Activated T-helper 17 cell treated with anti-CD3 and anti-CD28 coated beads, Interleukin-2, amount 50 U/mL, for 72 hours (primary cell): ENCODE measurements at regions not wholly inside any gene's neighbourhood (a gene's known extent, or its start where the extent isn't known, plus 50 kb on each side); places are given as distances from the start of the nearest gene placed in this dataset.
A peak's percentile ranks its signal among the peaks of the same experiment; 100 is the strongest.

Experiments used
- ATAC-seq: fragments of 150-1000 bp; cut with Tn5 transposase; replicated peaks from 2 replicates; pipeline ENCODE4 v1.10.0; 2021; ENCODE audit warnings: mild to moderate bottlenecking, moderate library complexity
- H3K27ac Mint-ChIP-seq: one replicate; pipeline ENCODE4 v1.8.0; 2022; ENCODE audit warnings: mixed read lengths
- H3K27me3 Mint-ChIP-seq: one replicate; pipeline ENCODE4 v1.8.0; 2022; ENCODE audit warnings: mixed read lengths
- H3K36me3 Mint-ChIP-seq: one replicate; pipeline ENCODE4 v1.8.0; 2022; ENCODE audit warnings: low read depth, mild to moderate bottlenecking, mixed read lengths
- H3K4me1 Mint-ChIP-seq: one replicate; pipeline ENCODE4 v1.8.0; 2022; ENCODE audit warnings: mixed read lengths
- H3K4me3 Mint-ChIP-seq: one replicate; pipeline ENCODE4 v1.8.0; 2022; ENCODE audit warnings: mild to moderate bottlenecking, mixed read lengths
- H3K9me3 Mint-ChIP-seq: one replicate; pipeline ENCODE4 v1.8.0; 2022; ENCODE audit warnings: mixed read lengths

DNA sequence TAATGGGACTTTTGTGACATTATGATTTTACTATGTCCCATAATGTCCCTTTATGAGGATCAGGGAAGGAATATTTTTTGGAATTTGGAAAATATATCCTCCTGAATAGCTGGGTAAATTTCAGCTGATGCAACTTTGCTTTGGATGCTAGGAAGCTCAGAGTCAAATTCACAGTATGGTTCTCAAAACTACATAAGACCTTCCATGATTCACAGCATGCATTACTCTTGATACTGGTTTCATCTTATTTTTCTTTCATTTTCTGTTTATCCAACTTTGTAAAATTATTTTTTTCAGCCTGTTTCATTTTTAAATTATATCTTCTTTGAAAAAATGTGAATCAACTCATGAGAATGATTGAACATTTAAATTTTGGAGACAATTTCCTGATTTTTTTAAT lies 160.2 kb downstream of the ATP6V1G3 start:
- no peaks in the 10 kb centered on the region for H3K36me3 Mint-ChIP-seq
- ATAC-seq: no peak
- peaks cover 4% of the 10 kb centered on the region for H3K4me1 Mint-ChIP-seq
- H3K27me3 Mint-ChIP-seq: no peaks in the 10 kb centered on the region
- peaks cover 7% of the 10 kb centered on the region for H3K9me3 Mint-ChIP-seq
- H3K4me3 Mint-ChIP-seq: no peak overlapping the region
- H3K27ac Mint-ChIP-seq: no peak overlapping the region

DNA sequence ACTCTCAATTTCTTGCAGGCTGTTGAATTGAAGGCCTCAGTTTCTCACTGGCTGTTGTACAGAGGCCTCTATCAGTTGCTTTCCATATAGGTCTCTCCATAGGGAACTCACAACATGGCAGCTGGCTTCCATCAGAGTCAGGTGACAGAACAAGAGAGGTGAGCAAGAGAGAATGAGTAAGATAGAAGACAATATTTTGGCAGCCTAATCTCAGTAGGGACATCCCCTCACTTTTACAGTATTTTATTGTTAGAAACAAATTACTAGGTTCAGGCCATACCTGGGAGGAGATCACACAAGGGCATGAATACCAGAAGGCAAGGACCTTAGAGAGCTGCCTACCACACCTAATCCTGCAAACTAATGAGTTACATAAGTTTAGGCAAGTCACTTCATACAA lies 162.8 kb downstream of the ATP6V1G3 start:
- Mint-ChIP-seq H3K4me1 (peaks cover 4% of the 10 kb centered on the region), H3K27ac (no peak overlapping the region), H3K9me3 (peaks cover 7% of the 10 kb centered on the region), H3K36me3 (no peaks in the 10 kb centered on the region), H3K27me3 (no peaks in the 10 kb centered on the region), H3K4me3 (no peak overlapping the region)
- peak; percentile 47 for ATAC-seq

DNA sequence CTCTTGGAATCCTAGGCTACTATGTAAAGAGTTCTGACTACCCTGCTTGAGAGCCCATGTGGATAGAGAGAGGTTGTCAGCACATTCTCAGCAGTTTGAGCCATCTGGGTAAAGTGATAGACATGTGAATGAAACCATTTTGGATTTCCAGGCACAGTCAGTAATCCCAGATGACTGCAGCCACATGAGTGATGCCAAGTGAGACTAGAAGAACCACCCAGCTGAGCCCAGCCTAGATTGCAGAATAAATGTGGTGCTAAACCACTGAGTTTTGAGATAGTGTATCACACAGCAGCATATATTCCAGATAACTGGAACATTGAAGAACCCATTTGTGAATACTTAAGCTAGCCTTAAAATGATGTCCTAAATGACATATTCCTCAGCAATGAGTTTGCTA lies 166.2 kb downstream of the ATP6V1G3 start:
- Mint-ChIP-seq H3K4me3 (no peak overlapping the region), H3K36me3 (no peaks in the 10 kb centered on the region), H3K27ac (no peak overlapping the region), H3K9me3 (peaks cover 12% of the 10 kb centered on the region), H3K4me1 (peaks cover 4% of the 10 kb centered on the region), H3K27me3 (peaks cover 3% of the 10 kb centered on the region)
- no peak for ATAC-seq

DNA sequence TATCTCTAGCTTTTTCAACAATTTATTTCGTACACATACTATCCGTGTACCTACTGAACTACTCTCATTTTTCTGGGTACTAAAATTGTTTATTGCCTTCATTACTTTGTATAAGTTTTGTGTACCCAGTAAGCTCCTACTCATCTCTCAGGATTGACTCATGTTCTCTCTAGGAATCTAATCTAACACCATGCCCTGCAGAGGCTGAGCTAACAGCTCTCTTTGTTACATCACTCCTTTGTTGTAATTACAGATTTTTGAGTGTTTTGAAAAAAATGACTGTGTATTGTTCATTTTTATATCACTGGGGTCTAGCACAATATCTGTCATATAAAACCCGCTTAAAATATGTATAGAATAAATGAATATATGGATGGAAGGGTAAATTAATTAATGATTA lies 167.1 kb downstream of the ATP6V1G3 start:
- Mint-ChIP-seq H3K27ac (no peak overlapping the region), H3K9me3 (peaks cover 12% of the 10 kb centered on the region), H3K4me1 (peaks cover 4% of the 10 kb centered on the region), H3K27me3 (peaks cover 3% of the 10 kb centered on the region), H3K4me3 (no peak overlapping the region), H3K36me3 (no peaks in the 10 kb centered on the region)
- no peak for ATAC-seq
